H1 (cell line): ENCODE measurements at regions not wholly inside any gene's neighbourhood (a gene's known extent, or its start where the extent isn't known, plus 50 kb on each side); places are given as distances from the start of the nearest gene placed in this dataset.

ENCODE experiments used
- CTCF ChIA-PET: fragments of 300-600 bp; sonication (Branson Sonifier 250); formaldehyde crosslinking; loops from one replicate; lab custom pipeline; 2021; ENCODE audit not compliant: partially characterized antibody; lab: Charles Lee
- POLR2A ChIA-PET: fragments of 300-600 bp; sonication (Branson Sonifier 250); formaldehyde crosslinking; loops from one replicate; lab custom pipeline; 2021; ENCODE audit warnings: inconsistent platforms; ENCODE audit not compliant: partially characterized antibody; lab: Charles Lee
- DNase-seq, 2 experiments: peaks; one replicate each; pipeline versions ENCODE4 v3.0.0 to v3.0.0-alpha.2; 2010 to 2022; ENCODE audit warnings: low spot score in 2 of 2, low read depth in 1 of 2, mixed read lengths in 1 of 2
- FAIRE-seq: peaks from 2 replicates; lab custom pipeline; 2011; peaks lifted over from hg19 to GRCh38; lab: Jason Lieb, UNC
- H2AFZ ChIP-seq: 2 replicates; pipeline ENCODE4 v1.8.1; 2012; ENCODE audit warnings: low read length, inconsistent platforms
- H2AK5ac ChIP-seq: 2 replicates; pipeline ENCODE4 v1.6.1; 2013; ENCODE audit warnings: low read depth, low read length
- H2BK120ac ChIP-seq: replicated peaks from 2 replicates; pipeline ENCODE3; 2013; ENCODE audit warnings: low read depth, low read length, inconsistent platforms
- H2BK12ac ChIP-seq: 2 replicates; pipeline ENCODE4 v1.6.1; 2013; ENCODE audit warnings: low read depth, low read length
- H2BK15ac ChIP-seq: 2 replicates; pipeline ENCODE4 v1.6.1; 2013; ENCODE audit warnings: low read length
- H2BK20ac ChIP-seq: 2 replicates; pipeline ENCODE4 v1.6.1; 2013; ENCODE audit warnings: low read length
- H2BK5ac ChIP-seq: 2 replicates; pipeline ENCODE4 v1.6.1; 2013; ENCODE audit warnings: low read depth, low read length
- H3K14ac ChIP-seq: 2 replicates; pipeline ENCODE4 v1.6.1; 2013; ENCODE audit warnings: inconsistent platforms; ENCODE audit not compliant: insufficient read length
- H3K18ac ChIP-seq: 2 replicates; pipeline ENCODE4 v1.6.1; 2013; ENCODE audit warnings: low read length; ENCODE audit errors: extremely low read depth
- H3K23ac ChIP-seq: 2 replicates; pipeline ENCODE4 v1.6.1; 2013; ENCODE audit warnings: inconsistent platforms; ENCODE audit not compliant: insufficient read length
- H3K23me2 ChIP-seq: 2 replicates; pipeline ENCODE4 v1.6.1; 2013; ENCODE audit warnings: low read depth, low read length
- H3K27ac ChIP-seq: 2 replicates; pipeline ENCODE4 v1.6.1; 2011; ENCODE audit warnings: low read depth, low read length, inconsistent platforms
- H3K27me3 ChIP-seq, 4 experiments: replicated peaks in 1 of 4; 1 replicate in 1 of 4; 2 replicates in 3 of 4; pipeline versions ENCODE4 v1.6.1 to v1.8.1; 2011 to 2013; ENCODE audit warnings: low read length in 3 of 4, mild to moderate bottlenecking in 3 of 4, inconsistent platforms in 2 of 4, mixed read lengths in 2 of 4, moderate library complexity in 1 of 4; ENCODE audit not compliant: control insufficient read depth in 3 of 4, insufficient read depth in 3 of 4; ENCODE audit errors: extremely low read depth in 1 of 4
- H3K36me3 ChIP-seq, 4 experiments: 2 replicates each; pipeline versions ENCODE4 v1.6.1 to v1.8.1; 2011 to 2013; ENCODE audit warnings: mild to moderate bottlenecking in 4 of 4, low read length in 3 of 4, moderate library complexity in 2 of 4, control low read depth in 1 of 4, inconsistent platforms in 1 of 4; ENCODE audit not compliant: insufficient read depth in 4 of 4, control insufficient read depth in 2 of 4
- H3K4ac ChIP-seq: replicated peaks from 2 replicates; pipeline ENCODE3; 2013; ENCODE audit warnings: low read length, low read depth, mixed read lengths, inconsistent platforms; ENCODE audit not compliant: insufficient read length
- H3K4me1 ChIP-seq, 4 experiments: replicated peaks in 1 of 4; 1 replicate in 1 of 4; 2 replicates in 3 of 4; pipeline versions ENCODE4 v1.6.1 to v1.8.1; 2011 to 2013; ENCODE audit warnings: low read length in 3 of 4, inconsistent platforms in 2 of 4, mixed read lengths in 1 of 4; ENCODE audit not compliant: insufficient read depth in 4 of 4, control insufficient read depth in 3 of 4
- H3K4me2 ChIP-seq, 2 experiments: 2 replicates each; pipeline versions ENCODE4 v1.6.1 to v1.8.1; 2011 to 2013; ENCODE audit warnings: low read depth in 2 of 2, low read length in 2 of 2, control low read depth in 1 of 2, inconsistent platforms in 1 of 2, mild to moderate bottlenecking in 1 of 2; ENCODE audit not compliant: insufficient read depth in 1 of 2
- H3K4me3 ChIP-seq, 4 experiments: fragments of 200-600, 300-600 bp in 1 of 4; sonication (generic), shearing (Covaris generic), sonication (Bioruptor Twin) in 1 of 4; 2 replicates each; pipeline versions ENCODE4 v1.5.1 to v1.8.1; 2011 to 2016; ENCODE audit warnings: low read length in 4 of 4, low read depth in 3 of 4, control low read depth in 2 of 4, inconsistent platforms in 2 of 4, mild to moderate bottlenecking in 2 of 4, mixed read lengths in 1 of 4, moderate library complexity in 1 of 4; ENCODE audit not compliant: insufficient read depth in 2 of 4; ENCODE audit errors: extremely low read depth in 1 of 4
- H3K56ac ChIP-seq: replicated peaks from 2 replicates; pipeline ENCODE3; 2013; ENCODE audit warnings: low read depth, mild to moderate bottlenecking, mixed read lengths, low read length, inconsistent platforms; ENCODE audit not compliant: insufficient read length
- H3K79me1 ChIP-seq: 2 replicates; pipeline ENCODE4 v1.6.1; 2013; ENCODE audit warnings: low read depth, low read length, control low read depth
- H3K79me2 ChIP-seq, 2 experiments: 2 replicates each; pipeline versions ENCODE4 v1.6.1 to v1.8.1; 2012 to 2013; ENCODE audit warnings: low read length in 2 of 2, mild to moderate bottlenecking in 2 of 2, inconsistent platforms in 1 of 2; ENCODE audit not compliant: insufficient read depth in 2 of 2, control insufficient read depth in 1 of 2
- H3K9ac ChIP-seq, 4 experiments: replicated peaks in 1 of 4; 1 replicate in 1 of 4; 2 replicates in 3 of 4; pipeline versions ENCODE4 v1.6.1 to v1.8.1; 2011 to 2013; ENCODE audit warnings: low read depth in 3 of 4, low read length in 3 of 4, control low read depth in 2 of 4, mild to moderate bottlenecking in 2 of 4, moderate library complexity in 2 of 4, inconsistent platforms in 1 of 4; ENCODE audit errors: extremely low read depth in 1 of 4
- H3K9me3 ChIP-seq, 2 experiments: 2 replicates each; pipeline versions ENCODE4 v1.6.1 to v1.8.1; 2012 to 2013; ENCODE audit warnings: mild to moderate bottlenecking in 2 of 2, moderate library complexity in 2 of 2, control low read depth in 1 of 2, inconsistent platforms in 1 of 2, low read depth in 1 of 2, low read length in 1 of 2, mixed read lengths in 1 of 2; ENCODE audit not compliant: insufficient read depth in 2 of 2
- H4K20me1 ChIP-seq, 2 experiments: replicated peaks in 1 of 2; 2 replicates each; pipeline versions ENCODE3 to v1.8.1; 2011 to 2013; ENCODE audit warnings: inconsistent platforms in 2 of 2, low read length in 2 of 2, mild to moderate bottlenecking in 1 of 2; ENCODE audit not compliant: insufficient read depth in 2 of 2, control insufficient read depth in 1 of 2
- H4K5ac ChIP-seq: 2 replicates; pipeline ENCODE4 v1.6.1; 2013; ENCODE audit warnings: low read length, low read depth, mixed read lengths, inconsistent platforms; ENCODE audit not compliant: insufficient read length
- H4K8ac ChIP-seq: 2 replicates; pipeline ENCODE4 v1.8.0; 2013; ENCODE audit warnings: mild to moderate bottlenecking, moderate library complexity, low read length, inconsistent platforms; ENCODE audit not compliant: insufficient read depth; ENCODE audit errors: extremely low read depth
- H4K91ac ChIP-seq: replicated peaks from 2 replicates; pipeline ENCODE3; 2013; ENCODE audit warnings: low read length, mixed read lengths, inconsistent platforms; ENCODE audit not compliant: insufficient read length
- CTCF ChIP-seq, 3 experiments: IDR thresholded peaks; 1 replicate in 2 of 3; 2 replicates in 1 of 3; pipeline versions ENCODE4 v1.5.1 to v1.6.1; 2011; ENCODE audit warnings: low read length in 3 of 3, mild to moderate bottlenecking in 3 of 3, inconsistent platforms in 2 of 3, low read depth in 1 of 3, moderate library complexity in 1 of 3; ENCODE audit not compliant: insufficient read depth in 1 of 3; ENCODE audit errors: control extremely low read depth in 1 of 3
- WGBS, 2 experiments: shearing (Covaris generic) in 1 of 2; methylation state at CpG; one replicate each; pipeline versions ENCODE4 v1.1.6 to v1.1.7; 2013 to 2015; ENCODE audit warnings: low lambda C conversion rate in 2 of 2, mixed read lengths in 2 of 2, inconsistent platforms in 1 of 2, low coverage in 1 of 2, missing lambda C conversion rate in 1 of 2; ENCODE audit not compliant: insufficient replicate concordance in 2 of 2, insufficient coverage in 1 of 2, insufficient read length in 1 of 2; ENCODE audit errors: extremely low coverage in 1 of 2, missing lambda C conversion rate in 1 of 2; 5-methylcytosine and 5-hydroxymethylcytosine counted together

GRCh38 chr10:84700668-84701369 is 372.4 kb downstream of the CCSER2 start:
- Histone ChIP-seq H3K4me2 (no peak overlapping the region), H3K4me1 (no peaks in the 10 kb centered on the region), H2BK20ac (no peak overlapping the region), H3K23me2 (no peaks in the 10 kb centered on the region; the same call in 1 of the 2 replicates), H3K23ac (no peak overlapping the region), H2BK12ac (no peak overlapping the region), H4K20me1 (no peaks in the 10 kb centered on the region), H3K79me2 (no peaks in the 10 kb centered on the region), H4K5ac (no peak overlapping the region), H2AK5ac (no peak overlapping the region), H2BK120ac (no peak overlapping the region), H3K27me3 (no peaks in the 10 kb centered on the region), H3K18ac (no peak overlapping the region), H3K14ac (no peak overlapping the region), H3K9ac (no peak overlapping the region), H3K27ac (no peak overlapping the region), H3K79me1 (no peaks in the 10 kb centered on the region), H4K91ac (no peak overlapping the region), H3K56ac (no peak overlapping the region), H2BK5ac (no peak overlapping the region), H2AFZ (no peak overlapping the region), H3K9me3 (no peaks in the 10 kb centered on the region), H4K8ac (no peak overlapping the region), H3K4me3 (no peak overlapping the region), H3K36me3 (no peaks in the 10 kb centered on the region), H2BK15ac (no peak overlapping the region), H3K4ac (no peak overlapping the region)
- no peak for TF ChIP-seq CTCF (IDR thresholded peaks at IDR 0.05; ENCODE audit: control extremely low read depth in 1 of 3, insufficient read depth in 1 of 3, low read depth in 1 of 3, low read length in 3 of 3)
- POLR2A ChIA-PET = no interaction called here
- CTCF ChIA-PET = interaction anchor here (2.6 to 2.7 kb wide), 2 partner anchors 15 to 88 kb away, joined by 11 to 16 read pairs; no protein-coding TSS in a partner anchor
- no peak for FAIRE-seq
- 71% methylated on average over 4 of the region's 4 CpGs; no CpG with 5 or more reads in 1 of the 2 experiments for WGBS, 2 experiments
- no peak for DNase-seq
